Neuronal stem cell (in vitro differentiated cells): ENCODE measurements at regions not wholly inside any gene's neighbourhood (a gene's known extent, or its start where the extent isn't known, plus 50 kb on each side); places are given as distances from the start of the nearest gene placed in this dataset.

Experiments used
- DNase-seq: peaks from one replicate; pipeline ENCODE4 v3.0.0-alpha.2; 2013; ENCODE audit warnings: low spot score
- H2AFZ ChIP-seq: one replicate; pipeline ENCODE4 v1.6.1; 2013; ENCODE audit warnings: mild to moderate bottlenecking, low read length, inconsistent platforms
- H2AK5ac ChIP-seq: 2 replicates; pipeline ENCODE4 v1.6.1; 2013; ENCODE audit warnings: low read depth, mild to moderate bottlenecking, inconsistent platforms, low read length, moderate library complexity, mixed read lengths
- H2BK120ac ChIP-seq: 2 replicates; pipeline ENCODE4 v1.6.1; 2013; ENCODE audit warnings: low read depth, mild to moderate bottlenecking, inconsistent platforms, low read length, moderate library complexity, mixed read lengths
- H2BK12ac ChIP-seq: one replicate; pipeline ENCODE4 v1.6.1; 2013; ENCODE audit warnings: low read length, inconsistent platforms
- H2BK15ac ChIP-seq: 2 replicates; pipeline ENCODE4 v1.6.1; 2013; ENCODE audit warnings: mild to moderate bottlenecking, low read length, inconsistent platforms, mixed read lengths
- H2BK5ac ChIP-seq: one replicate; pipeline ENCODE4 v1.6.1; 2013; ENCODE audit warnings: inconsistent platforms, mild to moderate bottlenecking, low read length, moderate library complexity
- H3K14ac ChIP-seq: one replicate; pipeline ENCODE4 v1.6.1; 2013; ENCODE audit warnings: low read length, inconsistent platforms
- H3K18ac ChIP-seq: 2 replicates; pipeline ENCODE4 v1.6.1; 2013; ENCODE audit warnings: low read length, inconsistent platforms
- H3K23ac ChIP-seq: 2 replicates; pipeline ENCODE4 v1.6.1; 2013; ENCODE audit warnings: low read depth, mild to moderate bottlenecking, mixed read lengths, low read length, inconsistent platforms; ENCODE audit not compliant: poor library complexity
- H3K27ac ChIP-seq: replicated peaks from 3 replicates; pipeline ENCODE4 v1.5.1; 2013; ENCODE audit warnings: low read length, inconsistent platforms
- H3K27me3 ChIP-seq, 3 experiments: 2 replicates each; pipeline ENCODE4 v1.6.1; 2013; ENCODE audit warnings: low read length in 3 of 3, mild to moderate bottlenecking in 2 of 3, inconsistent platforms in 1 of 3, low read depth in 1 of 3, mixed read lengths in 1 of 3, moderate library complexity in 1 of 3; ENCODE audit not compliant: control insufficient read depth in 3 of 3, insufficient read depth in 3 of 3
- H3K36me3 ChIP-seq, 2 donors: replicated peaks in 1 of 2; 2 replicates each; pipeline ENCODE4 v1.6.1; 2013; ENCODE audit warnings: low read length in 2 of 2; ENCODE audit not compliant: control insufficient read depth in 2 of 2, insufficient read depth in 2 of 2
- H3K4ac ChIP-seq: 2 replicates; pipeline ENCODE4 v1.6.1; 2013; ENCODE audit warnings: inconsistent platforms, mild to moderate bottlenecking, low read length, moderate library complexity
- H3K4me1 ChIP-seq, 2 donors: 1 replicate in 1 of 2; 2 replicates in 1 of 2; pipeline ENCODE4 v1.6.1; 2013; ENCODE audit warnings: low read length in 2 of 2, low read depth in 1 of 2; ENCODE audit not compliant: control insufficient read depth in 2 of 2, insufficient read depth in 1 of 2
- H3K4me2 ChIP-seq: one replicate; pipeline ENCODE4 v1.6.1; 2013; ENCODE audit warnings: mild to moderate bottlenecking, low read length, inconsistent platforms; ENCODE audit not compliant: insufficient read depth, poor library complexity, severe bottlenecking
- H3K4me3 ChIP-seq, 2 donors: 2 replicates each; pipeline ENCODE4 v1.5.1; 2013; ENCODE audit warnings: low read length in 2 of 2, mild to moderate bottlenecking in 2 of 2, inconsistent platforms in 1 of 2, moderate library complexity in 1 of 2
- H3K79me1 ChIP-seq: one replicate; pipeline ENCODE4 v1.6.1; 2013; ENCODE audit warnings: low read depth, mild to moderate bottlenecking, inconsistent platforms, low read length, moderate library complexity
- H3K9ac ChIP-seq: one replicate; pipeline ENCODE4 v1.6.1; 2013; ENCODE audit warnings: mild to moderate bottlenecking, low read depth, low read length, inconsistent platforms; ENCODE audit not compliant: poor library complexity
- H3K9me3 ChIP-seq, 2 donors: replicated peaks in 1 of 2; 2 replicates each; pipeline versions ENCODE3 to v1.6.1; 2013; ENCODE audit warnings: low read length in 2 of 2, mild to moderate bottlenecking in 2 of 2, inconsistent platforms in 1 of 2, low read depth in 1 of 2, mixed read lengths in 1 of 2, moderate library complexity in 1 of 2; ENCODE audit not compliant: control insufficient read depth in 2 of 2, insufficient read depth in 1 of 2
- H4K8ac ChIP-seq: one replicate; pipeline ENCODE4 v1.6.1; 2013; ENCODE audit warnings: low read depth, mild to moderate bottlenecking, inconsistent platforms, low read length, moderate library complexity
- H4K91ac ChIP-seq: one replicate; pipeline ENCODE4 v1.6.1; 2013; ENCODE audit warnings: low read length, low read depth, mild to moderate bottlenecking, inconsistent platforms; ENCODE audit not compliant: poor library complexity
- WGBS, 2 donors: extraction: QIAGEN DNeasy Blood & Tissue Kit; methylation state at CpG; one replicate each; pipeline ENCODE4 v1.1.7; 2013; ENCODE audit warnings: missing lambda C conversion rate in 2 of 2, mixed read lengths in 1 of 2; ENCODE audit not compliant: insufficient read length in 2 of 2, insufficient replicate concordance in 1 of 2; ENCODE audit errors: extremely low coverage in 2 of 2; 5-methylcytosine and 5-hydroxymethylcytosine counted together

DNA sequence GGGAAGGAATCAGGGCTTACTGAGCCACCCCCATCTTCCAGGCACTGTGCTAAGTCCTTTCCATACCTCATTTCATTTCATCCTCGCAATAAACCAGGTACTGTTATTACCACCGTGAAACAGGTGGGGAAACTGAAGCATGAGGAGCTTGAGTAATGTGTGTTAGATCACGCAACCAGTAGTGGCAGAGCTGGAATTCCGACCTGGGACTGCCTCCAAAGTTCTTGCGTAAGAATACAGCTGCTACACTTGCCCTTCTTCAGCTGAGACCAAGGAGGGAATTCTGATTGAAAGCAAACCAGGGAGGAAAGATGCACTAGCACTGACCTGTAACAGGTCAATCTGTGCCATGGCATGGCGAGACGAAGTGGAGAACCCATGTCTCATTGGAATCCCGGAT is 113.4 kb upstream of the MSX2 start:
- no peak overlapping the region for H2AK5ac ChIP-seq
- H3K4me1 ChIP-seq = peaks cover 0 to 5% of the 10 kb centered on the region in 2 donors
- no peak for DNase-seq

DNA sequence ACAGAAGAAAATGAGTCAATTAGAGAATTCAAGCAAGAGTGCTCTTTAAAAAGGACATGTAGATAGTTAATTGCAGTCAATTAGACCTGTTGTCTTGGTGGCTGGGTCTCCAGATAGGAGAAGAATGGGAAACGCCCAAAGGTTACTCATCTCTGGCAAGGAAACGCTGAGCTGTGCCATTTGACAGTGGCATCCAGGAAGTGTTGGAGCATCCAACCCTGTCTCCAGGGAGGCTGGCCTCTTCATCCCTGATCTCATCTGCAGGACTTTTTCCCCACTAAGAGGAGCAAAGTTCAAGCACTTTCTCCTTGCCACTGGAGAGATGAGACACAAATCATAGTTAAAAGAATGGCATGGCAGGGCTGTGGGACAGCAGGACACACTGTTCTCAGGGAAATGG is 111.7 kb upstream of the MSX2 start:
- Histone ChIP-seq H4K91ac (no peak overlapping the region), H3K79me1 (no peaks in the 10 kb centered on the region), H2AK5ac (no peak overlapping the region), H3K18ac (no peak overlapping the region), H3K4me3 (no peak overlapping the region), H3K9me3 (no peaks in the 10 kb centered on the region), H2BK5ac (no peak overlapping the region), H2BK120ac (no peak overlapping the region), H3K27ac (no peak overlapping the region), H3K14ac (no peak overlapping the region), H2BK15ac (no peak overlapping the region), H3K36me3 (no peaks in the 10 kb centered on the region), H2AFZ (no peak overlapping the region), H3K4me1 (peaks cover 0 to 5% of the 10 kb centered on the region in 2 donors), H2BK12ac (no peak overlapping the region), H3K27me3 (no peaks in the 10 kb centered on the region), H3K4ac (no peak overlapping the region), H3K4me2 (no peak overlapping the region), H3K9ac (no peak overlapping the region), H4K8ac (no peak overlapping the region), H3K23ac (no peak overlapping the region)
- no CpG with 5 or more reads among the region's 2 CpGs for WGBS, 2 donors
- DNase-seq = no peak

More for the DNA sequence above, 113.4 kb upstream of the MSX2 start:
- no peak overlapping the region for H2BK12ac ChIP-seq
- no peak overlapping the region for H3K9ac ChIP-seq
- no peak overlapping the region for H2AFZ ChIP-seq
- WGBS, 2 donors = no CpG with 5 or more reads among the region's 8 CpGs
- H3K14ac ChIP-seq = no peak overlapping the region
- H2BK15ac ChIP-seq = no peak overlapping the region
- no peak overlapping the region for H4K8ac ChIP-seq
- no peaks in the 10 kb centered on the region for H3K27me3 ChIP-seq
- no peak overlapping the region for H4K91ac ChIP-seq
- H3K23ac ChIP-seq = no peak overlapping the region
- no peak overlapping the region for H3K18ac ChIP-seq
- no peaks in the 10 kb centered on the region for H3K9me3 ChIP-seq
- H3K4me2 ChIP-seq = no peak overlapping the region
- no peak overlapping the region for H3K27ac ChIP-seq
- H3K36me3 ChIP-seq = no peaks in the 10 kb centered on the region
- no peak overlapping the region for H3K4ac ChIP-seq
- no peaks in the 10 kb centered on the region for H3K79me1 ChIP-seq
- H2BK120ac ChIP-seq = no peak overlapping the region
- no peak overlapping the region for H2BK5ac ChIP-seq
- no peak overlapping the region for H3K4me3 ChIP-seq

DNA sequence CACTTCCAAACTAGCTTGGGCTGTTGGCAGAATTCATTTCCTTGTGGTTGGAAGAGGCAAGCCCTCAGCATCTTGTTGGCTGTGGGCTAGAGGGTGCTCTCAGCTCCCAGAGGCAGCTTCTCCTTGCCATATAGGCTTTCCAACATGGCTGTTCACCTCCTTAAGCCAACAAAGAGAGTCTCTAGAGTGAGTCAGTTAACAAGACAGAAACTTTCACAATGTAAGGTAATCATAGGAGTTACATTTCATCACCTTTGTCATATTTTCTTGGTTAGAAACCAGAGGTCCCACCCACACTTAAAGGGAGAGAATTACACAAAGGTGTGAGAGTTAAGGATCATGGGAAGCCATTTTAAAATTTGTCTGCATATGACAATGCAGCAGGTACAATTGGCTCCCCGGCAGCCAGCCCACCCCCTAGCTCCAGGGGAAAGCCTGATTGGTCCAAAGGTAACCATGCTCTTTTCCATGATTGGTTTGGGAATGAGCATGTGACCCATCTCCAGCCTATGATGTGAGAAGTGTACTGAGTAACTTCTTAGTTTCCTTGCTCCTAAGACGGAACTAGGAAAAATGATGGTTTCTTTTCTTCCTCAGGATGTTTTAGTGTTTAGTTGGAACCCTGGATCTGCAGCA is 109.8 kb upstream of the MSX2 start:
- Histone ChIP-seq H2BK120ac (no peak overlapping the region), H2BK5ac (no peak overlapping the region), H3K23ac (no peak overlapping the region), H3K9me3 (no peaks in the 10 kb centered on the region), H3K14ac (no peak overlapping the region), H3K4me3 (no peak overlapping the region), H2BK15ac (no peak overlapping the region), H4K8ac (no peak overlapping the region), H3K36me3 (no peaks in the 10 kb centered on the region), H3K18ac (no peak overlapping the region), H3K27me3 (no peaks in the 10 kb centered on the region), H3K9ac (no peak overlapping the region), H2AFZ (no peak overlapping the region), H4K91ac (no peak overlapping the region), H3K79me1 (no peaks in the 10 kb centered on the region), H2BK12ac (no peak overlapping the region), H3K4me2 (no peak overlapping the region), H3K4me1 (peaks cover 0 to 3% of the 10 kb centered on the region in 2 donors), H2AK5ac (no peak overlapping the region), H3K27ac (no peak overlapping the region), H3K4ac (no peak overlapping the region)
- no peak for DNase-seq
- WGBS, 2 donors = no CpG with 5 or more reads among the region's 2 CpGs

DNA sequence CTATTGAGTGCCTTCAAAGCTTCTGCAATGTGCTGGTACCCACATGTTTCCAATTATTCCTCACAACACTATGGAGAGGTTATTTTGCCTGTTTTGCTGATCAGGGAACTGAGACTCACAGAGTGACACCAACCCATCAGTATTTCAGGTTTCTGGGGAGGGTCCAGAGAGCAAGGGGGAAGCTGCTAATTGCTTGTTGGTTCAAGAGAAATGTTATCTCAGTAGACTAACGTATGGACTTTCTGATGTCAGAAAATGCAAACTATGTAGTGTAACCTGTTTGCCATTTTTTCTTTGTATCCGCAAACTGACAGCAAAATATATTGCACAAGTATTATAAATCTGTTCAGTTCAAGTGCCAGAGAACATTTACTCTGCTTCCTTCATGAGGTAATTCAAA is 108.3 kb upstream of the MSX2 start:
- H2BK5ac ChIP-seq = no peak overlapping the region
- peaks cover 0 to 3% of the 10 kb centered on the region in 2 donors for H3K4me1 ChIP-seq
- DNase-seq = no peak
- no peak overlapping the region for H3K4me2 ChIP-seq
- no peaks in the 10 kb centered on the region for H3K27me3 ChIP-seq
- H2AFZ ChIP-seq = no peak overlapping the region
- WGBS, 2 donors = no CpG with 5 or more reads among the region's 2 CpGs
- no peak overlapping the region for H4K8ac ChIP-seq
- H2AK5ac ChIP-seq = no peak overlapping the region
- H3K79me1 ChIP-seq = no peaks in the 10 kb centered on the region
- no peak overlapping the region for H3K4ac ChIP-seq
- no peak overlapping the region for H3K18ac ChIP-seq
- no peaks in the 10 kb centered on the region for H3K9me3 ChIP-seq
- no peak overlapping the region for H3K23ac ChIP-seq
- H2BK120ac ChIP-seq = no peak overlapping the region
- H3K9ac ChIP-seq = no peak overlapping the region
- H3K27ac ChIP-seq = no peak overlapping the region
- H3K36me3 ChIP-seq = no peaks in the 10 kb centered on the region
- H2BK12ac ChIP-seq = no peak overlapping the region
- no peak overlapping the region for H4K91ac ChIP-seq
- H3K4me3 ChIP-seq = no peak overlapping the region
- H2BK15ac ChIP-seq = no peak overlapping the region
- no peak overlapping the region for H3K14ac ChIP-seq
